ENCODE measurements at regions not wholly inside any gene's neighbourhood (a gene's known extent, or its start where the extent isn't known, plus 50 kb on each side); places are given as distances from the start of the nearest gene placed in this dataset.

DNA sequence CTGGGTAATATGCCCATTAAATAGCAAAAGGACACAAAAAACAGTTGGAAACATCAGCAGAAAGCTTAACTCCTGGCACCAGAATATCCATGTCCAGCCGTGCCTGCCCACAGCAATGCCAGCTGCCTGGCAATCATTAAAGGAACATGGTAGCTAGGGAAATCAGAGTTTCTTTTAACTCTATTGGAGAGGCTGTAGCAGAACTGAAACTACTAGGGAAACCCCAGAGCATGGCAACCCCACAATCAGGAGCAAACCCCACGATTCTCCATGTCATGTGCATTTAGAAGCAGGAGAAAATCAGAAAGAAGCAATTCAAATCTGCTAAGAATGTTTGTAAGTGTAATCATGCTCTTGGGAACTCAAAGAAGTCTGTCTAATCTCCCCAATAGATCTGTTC, 409.0 kb upstream of the SMIM21 start:
- Histone ChIP-seq H3K9me3 (no peaks in the 10 kb centered on the region), H3K4me1 (no peaks in the 10 kb centered on the region), H3K9ac (ENCODE audit: low read depth in 2 of 2, low read length in 2 of 2) (no peak overlapping the region), H3K4me3 (no peak overlapping the region), H3K27me3 (no peaks in the 10 kb centered on the region), H3K36me3 (no peaks in the 10 kb centered on the region), H3K27ac (no peak overlapping the region)
- intact Hi-C loops (cut with DNase I) = no loop called here
- no peak for DNase-seq
- TF ChIP-seq, protein P1, sequence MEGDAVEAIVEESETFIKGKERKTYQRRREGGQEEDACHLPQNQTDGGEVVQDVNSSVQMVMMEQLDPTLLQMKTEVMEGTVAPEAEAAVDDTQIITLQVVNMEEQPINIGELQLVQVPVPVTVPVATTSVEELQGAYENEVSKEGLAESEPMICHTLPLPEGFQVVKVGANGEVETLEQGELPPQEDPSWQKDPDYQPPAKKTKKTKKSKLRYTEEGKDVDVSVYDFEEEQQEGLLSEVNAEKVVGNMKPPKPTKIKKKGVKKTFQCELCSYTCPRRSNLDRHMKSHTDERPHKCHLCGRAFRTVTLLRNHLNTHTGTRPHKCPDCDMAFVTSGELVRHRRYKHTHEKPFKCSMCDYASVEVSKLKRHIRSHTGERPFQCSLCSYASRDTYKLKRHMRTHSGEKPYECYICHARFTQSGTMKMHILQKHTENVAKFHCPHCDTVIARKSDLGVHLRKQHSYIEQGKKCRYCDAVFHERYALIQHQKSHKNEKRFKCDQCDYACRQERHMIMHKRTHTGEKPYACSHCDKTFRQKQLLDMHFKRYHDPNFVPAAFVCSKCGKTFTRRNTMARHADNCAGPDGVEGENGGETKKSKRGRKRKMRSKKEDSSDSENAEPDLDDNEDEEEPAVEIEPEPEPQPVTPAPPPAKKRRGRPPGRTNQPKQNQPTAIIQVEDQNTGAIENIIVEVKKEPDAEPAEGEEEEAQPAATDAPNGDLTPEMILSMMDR (IDR thresholded peaks at IDR 0.05) = no peak

DNA sequence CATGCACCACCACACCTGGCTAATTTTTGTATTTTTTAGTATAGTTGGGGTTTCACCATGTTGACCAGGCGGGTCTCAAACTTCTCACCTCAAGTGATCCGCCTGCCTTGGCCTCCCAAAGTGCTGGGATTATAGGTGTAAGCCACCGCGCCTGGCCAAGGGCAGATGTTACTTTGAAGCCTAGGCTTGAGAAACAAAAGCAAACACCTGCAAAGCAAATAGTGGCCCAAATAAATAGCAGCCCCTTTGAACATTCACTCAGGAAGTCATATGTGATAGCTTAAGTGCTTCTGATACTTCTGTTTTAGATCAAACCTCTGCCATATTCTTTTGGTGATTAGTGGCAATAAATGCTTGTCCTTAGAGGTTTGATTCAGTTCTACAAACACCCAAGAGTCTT, 404.5 kb upstream of the SMIM21 start:
- Histone ChIP-seq H3K36me3 (no peaks in the 10 kb centered on the region), H3K27ac (no peak overlapping the region), H3K27me3 (no peaks in the 10 kb centered on the region), H3K4me3 (no peak overlapping the region), H3K9me3 (no peaks in the 10 kb centered on the region), H3K9ac (ENCODE audit: low read depth in 2 of 2, low read length in 2 of 2) (no peak overlapping the region), H3K4me1 (no peaks in the 10 kb centered on the region)
- TF ChIP-seq, protein P1 (IDR thresholded peaks at IDR 0.05) = no peak
- intact Hi-C loops (cut with DNase I) = no loop called here
- no peak for DNase-seq

DNA sequence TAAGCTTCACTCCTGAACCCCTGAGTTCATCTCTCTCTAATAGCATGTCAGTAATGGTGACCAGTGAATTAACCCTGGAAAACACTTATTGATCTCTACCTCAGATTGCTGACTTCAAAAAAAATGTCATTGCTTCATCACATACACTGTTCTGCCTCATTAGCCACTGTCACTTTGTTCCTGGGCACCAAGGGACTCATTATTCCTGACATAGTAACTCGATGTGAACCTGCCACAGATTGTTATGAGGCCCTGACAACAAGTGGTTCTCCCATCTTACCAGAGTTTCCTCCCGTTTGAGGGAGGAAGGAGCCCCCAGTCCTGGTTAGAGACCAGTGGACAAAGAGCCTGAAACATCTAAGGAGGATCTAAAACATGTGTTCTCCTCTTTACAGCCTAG, 403.3 kb upstream of the SMIM21 start:
- no peaks in the 10 kb centered on the region for H3K9me3 ChIP-seq
- H3K9ac ChIP-seq (ENCODE audit: low read depth in 2 of 2, low read length in 2 of 2) = no peak overlapping the region
- intact Hi-C loops (cut with DNase I) = no loop called here
- H3K4me1 ChIP-seq = no peaks in the 10 kb centered on the region
- H3K27me3 ChIP-seq = no peaks in the 10 kb centered on the region
- H3K27ac ChIP-seq = no peak overlapping the region
- no peaks in the 10 kb centered on the region for H3K36me3 ChIP-seq
- TF ChIP-seq, protein P1 (IDR thresholded peaks at IDR 0.05) = no peak
- no peak for DNase-seq
- no peak overlapping the region for H3K4me3 ChIP-seq

DNA sequence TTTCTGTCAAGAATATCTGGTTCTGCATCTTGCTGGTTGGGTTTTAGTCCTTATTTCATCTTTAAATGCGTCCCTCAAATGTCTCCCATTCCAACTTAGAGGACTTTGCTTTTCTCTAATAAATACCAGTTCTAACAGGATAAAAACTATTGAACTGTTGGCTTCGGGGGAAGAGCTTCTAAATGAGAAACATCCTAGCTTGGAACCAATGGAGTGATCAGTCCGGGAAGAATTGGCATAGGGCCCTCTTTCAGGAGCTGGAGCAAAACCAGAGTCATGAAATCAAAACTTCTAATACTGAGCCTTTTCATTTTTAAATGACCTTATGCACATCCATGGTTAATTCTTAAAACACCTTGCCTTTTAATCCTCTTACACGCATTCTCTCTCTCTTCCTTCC, 401.6 kb upstream of the SMIM21 start:
- DNase-seq = no peak
- Histone ChIP-seq H3K27me3 (no peaks in the 10 kb centered on the region), H3K36me3 (no peaks in the 10 kb centered on the region), H3K9ac (ENCODE audit: low read depth in 2 of 2, low read length in 2 of 2) (no peak overlapping the region), H3K27ac (no peak overlapping the region), H3K9me3 (no peaks in the 10 kb centered on the region), H3K4me3 (no peak overlapping the region), H3K4me1 (no peaks in the 10 kb centered on the region)
- TF ChIP-seq, protein P1 (IDR thresholded peaks at IDR 0.05) = no peak
- intact Hi-C loops (cut with DNase I) = no loop called here

DNA sequence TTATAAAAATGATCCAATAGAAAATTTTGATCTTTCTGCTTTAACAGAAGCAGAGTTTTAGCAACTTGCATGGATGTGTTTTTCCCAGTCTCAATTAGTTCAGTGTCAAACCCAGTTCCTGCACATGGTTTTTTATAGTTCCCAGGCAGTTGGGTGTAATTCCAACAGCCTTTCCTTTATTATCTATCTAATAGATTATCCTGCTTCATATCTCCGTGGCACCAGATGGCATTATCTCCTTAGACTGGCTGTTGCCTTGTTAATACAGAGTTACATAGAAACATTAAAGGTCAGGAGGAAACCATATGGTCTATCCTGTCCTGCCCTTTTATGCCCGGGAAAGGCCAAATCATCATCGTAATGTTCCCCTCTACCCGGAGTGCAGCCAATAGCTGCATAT, 400.9 kb upstream of the SMIM21 start:
- Histone ChIP-seq H3K9me3 (no peaks in the 10 kb centered on the region), H3K4me3 (no peak overlapping the region), H3K4me1 (no peaks in the 10 kb centered on the region), H3K36me3 (no peaks in the 10 kb centered on the region), H3K9ac (ENCODE audit: low read depth in 2 of 2, low read length in 2 of 2) (no peak overlapping the region), H3K27ac (no peak overlapping the region), H3K27me3 (no peaks in the 10 kb centered on the region)
- intact Hi-C loops (cut with DNase I) = no loop called here
- DNase-seq = no peak
- TF ChIP-seq, protein P1 (IDR thresholded peaks at IDR 0.05) = no peak
